A673 (cell line): ENCODE measurements at regions not wholly inside any gene's neighbourhood (a gene's known extent, or its start where the extent isn't known, plus 50 kb on each side); places are given as distances from the start of the nearest gene placed in this dataset.

Experiments used
- BruUV-seq: library from RNA; stranded (reverse); fragments of 400-500 nt; replicated peaks from 2 replicates; lab custom pipeline; 2021; lab: Mats Ljungman, UMichigan
- CTCF ChIA-PET: fragments of 300-600 bp; sonication (Branson Sonifier 250); formaldehyde crosslinking; loops from one replicate; lab custom pipeline; 2022; ENCODE audit warnings: antibody characterized with exemption; lab: Charles Lee
- POLR2A ChIA-PET: fragments of 300-600 bp; sonication (Branson Sonifier 250); formaldehyde crosslinking; loops from one replicate; lab custom pipeline; 2022; ENCODE audit warnings: antibody characterized with exemption; ENCODE audit not compliant: low non-redundant PET; lab: Charles Lee
- DNase-seq: peaks from one replicate; pipeline ENCODE4 v3.0.0-alpha.2; 2015; ENCODE audit warnings: low spot score
- H3K27ac ChIP-seq: fragments of 200-600 bp; sonication (generic); 2 replicates; pipeline ENCODE4 v1.5.1; 2016; ENCODE audit warnings: mixed run types, low read depth, mild to moderate bottlenecking, mixed read lengths, antibody characterized with exemption, low read length; ENCODE audit not compliant: poor library complexity, severe bottlenecking
- H3K27me3 ChIP-seq: fragments of 200-600 bp; sonication (generic); replicated peaks from 2 replicates; pipeline ENCODE4 v1.6.1; 2017; ENCODE audit warnings: mixed run types, low read depth, mild to moderate bottlenecking, mixed read lengths, antibody characterized with exemption, low read length; ENCODE audit not compliant: insufficient read depth, poor library complexity
- H3K36me3 ChIP-seq: fragments of 200-600 bp; sonication (generic); 2 replicates; pipeline ENCODE4 v1.6.1; 2016; ENCODE audit warnings: mixed run types, mild to moderate bottlenecking, mixed read lengths, antibody characterized with exemption, low read length; ENCODE audit not compliant: insufficient read depth, poor library complexity, severe bottlenecking
- H3K4me1 ChIP-seq: fragments of 200-600 bp; sonication (generic); 2 replicates; pipeline ENCODE4 v1.6.1; 2017; ENCODE audit warnings: mixed run types, mild to moderate bottlenecking, mixed read lengths, antibody characterized with exemption, low read length; ENCODE audit not compliant: insufficient read depth, poor library complexity, severe bottlenecking
- H3K4me3 ChIP-seq: fragments of 200-600 bp; sonication (generic); 2 replicates; pipeline ENCODE4 v1.5.1; 2016; ENCODE audit warnings: low read depth, mixed run types, mild to moderate bottlenecking, mixed read lengths, low read length; ENCODE audit not compliant: poor library complexity, severe bottlenecking
- H3K9me3 ChIP-seq: fragments of 200-600 bp; sonication (generic); 2 replicates; pipeline ENCODE4 v1.6.1; 2016; ENCODE audit warnings: mixed run types, low read depth, mild to moderate bottlenecking, mixed read lengths, antibody characterized with exemption, low read length; ENCODE audit not compliant: poor library complexity, severe bottlenecking
- EZH2 ChIP-seq: fragments of 200-600 bp; sonication (generic); IDR thresholded peaks from 2 replicates; pipeline ENCODE4 v1.6.1; 2017; ENCODE audit warnings: borderline replicate concordance, low read depth, mild to moderate bottlenecking, mixed read lengths, antibody characterized with exemption, low read length; ENCODE audit not compliant: poor library complexity, severe bottlenecking
- intact Hi-C: fragments of 100-400 bp; cut with micrococcal nuclease; formaldehyde crosslinking; loops from one replicate; pipeline ENCODE4 v1.10.0; 2022; ENCODE audit not compliant: unreplicated experiment
- TF ChIP-seq, protein P1 (sequence below): fragments of 300-800, 200-600 bp; sonication (generic); conservative IDR thresholded peaks from 2 replicates; pipeline ENCODE4 v1.5.1; 2017; ENCODE audit warnings: low read depth, mild to moderate bottlenecking, antibody characterized with exemption, low read length, moderate library complexity, mixed read lengths

DNA sequence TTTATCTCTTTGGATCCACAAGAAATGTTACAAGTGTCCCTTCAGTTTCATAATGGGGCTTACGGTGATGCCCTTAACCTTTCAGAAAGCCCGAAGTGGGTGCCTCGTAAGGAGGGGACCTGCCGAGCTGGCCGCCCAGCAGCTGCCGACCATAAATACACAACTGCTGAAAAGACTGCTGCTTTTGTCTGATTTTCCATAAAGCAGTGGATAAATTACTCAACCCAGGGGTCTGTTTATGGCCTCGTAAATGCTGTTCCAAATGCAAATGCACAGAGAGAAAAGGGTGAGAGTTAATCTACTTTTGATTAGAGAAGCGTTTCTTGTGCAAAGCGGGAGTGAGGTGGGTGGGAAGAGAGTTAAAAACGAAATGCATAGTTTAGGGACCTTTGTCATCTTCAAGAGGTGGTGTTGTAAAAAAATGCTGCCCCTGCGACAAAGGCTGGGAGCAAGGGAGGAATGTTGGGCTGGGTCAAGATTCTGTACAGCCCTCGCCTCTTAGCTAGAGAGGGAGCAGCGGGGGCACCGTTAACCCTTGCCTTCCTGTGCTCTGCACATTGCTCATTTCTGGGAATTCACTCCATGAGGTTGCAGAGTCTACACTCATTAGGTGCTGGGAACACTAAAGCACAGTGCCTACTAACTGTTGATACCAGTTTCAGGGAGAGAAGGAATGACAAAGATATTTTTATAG is 112.0 kb upstream of the MTHFD1L start:
- H3K9me3 ChIP-seq: no peaks in the 10 kb centered on the region
- intact Hi-C loops: no loop called here
- CTCF ChIA-PET: no interaction called here
- TF ChIP-seq, protein P1, sequence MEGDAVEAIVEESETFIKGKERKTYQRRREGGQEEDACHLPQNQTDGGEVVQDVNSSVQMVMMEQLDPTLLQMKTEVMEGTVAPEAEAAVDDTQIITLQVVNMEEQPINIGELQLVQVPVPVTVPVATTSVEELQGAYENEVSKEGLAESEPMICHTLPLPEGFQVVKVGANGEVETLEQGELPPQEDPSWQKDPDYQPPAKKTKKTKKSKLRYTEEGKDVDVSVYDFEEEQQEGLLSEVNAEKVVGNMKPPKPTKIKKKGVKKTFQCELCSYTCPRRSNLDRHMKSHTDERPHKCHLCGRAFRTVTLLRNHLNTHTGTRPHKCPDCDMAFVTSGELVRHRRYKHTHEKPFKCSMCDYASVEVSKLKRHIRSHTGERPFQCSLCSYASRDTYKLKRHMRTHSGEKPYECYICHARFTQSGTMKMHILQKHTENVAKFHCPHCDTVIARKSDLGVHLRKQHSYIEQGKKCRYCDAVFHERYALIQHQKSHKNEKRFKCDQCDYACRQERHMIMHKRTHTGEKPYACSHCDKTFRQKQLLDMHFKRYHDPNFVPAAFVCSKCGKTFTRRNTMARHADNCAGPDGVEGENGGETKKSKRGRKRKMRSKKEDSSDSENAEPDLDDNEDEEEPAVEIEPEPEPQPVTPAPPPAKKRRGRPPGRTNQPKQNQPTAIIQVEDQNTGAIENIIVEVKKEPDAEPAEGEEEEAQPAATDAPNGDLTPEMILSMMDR: no peak
- H3K4me3 ChIP-seq: peak overlapping the region; percentile 6
- H3K27ac ChIP-seq: peak overlapping the region; percentile 21
- H3K27me3 ChIP-seq: no peaks in the 10 kb centered on the region
- H3K36me3 ChIP-seq: no peaks in the 10 kb centered on the region
- BruUV-seq: no TSS peak
- H3K4me1 ChIP-seq: peaks cover 44% of the 10 kb centered on the region
- peak; percentile 82 for DNase-seq
- POLR2A ChIA-PET: no interaction called here

GRCh38 chr6:150755042-150755441 is 110.5 kb upstream of the MTHFD1L start:
- H3K27me3 ChIP-seq: no peaks in the 10 kb centered on the region
- no peaks in the 10 kb centered on the region for H3K36me3 ChIP-seq
- peak; percentile 59 for DNase-seq
- intact Hi-C loops: no loop called here
- no peak overlapping the region for H3K27ac ChIP-seq
- ChIA-PET POLR2A (interaction anchor here (0.7 kb wide), 1 partner anchor 12 kb away, joined by 3 read pairs; no protein-coding TSS in a partner anchor), CTCF (interaction anchor here (0.9 kb wide), 1 partner anchor 33 kb away, joined by 7 read pairs; no protein-coding TSS in a partner anchor)
- peaks cover 44% of the 10 kb centered on the region for H3K4me1 ChIP-seq
- no peaks in the 10 kb centered on the region for H3K9me3 ChIP-seq
- no TSS peak for BruUV-seq
- H3K4me3 ChIP-seq: no peak overlapping the region
- no peak for TF ChIP-seq EZH2
- TF ChIP-seq, protein P1: no peak

DNA sequence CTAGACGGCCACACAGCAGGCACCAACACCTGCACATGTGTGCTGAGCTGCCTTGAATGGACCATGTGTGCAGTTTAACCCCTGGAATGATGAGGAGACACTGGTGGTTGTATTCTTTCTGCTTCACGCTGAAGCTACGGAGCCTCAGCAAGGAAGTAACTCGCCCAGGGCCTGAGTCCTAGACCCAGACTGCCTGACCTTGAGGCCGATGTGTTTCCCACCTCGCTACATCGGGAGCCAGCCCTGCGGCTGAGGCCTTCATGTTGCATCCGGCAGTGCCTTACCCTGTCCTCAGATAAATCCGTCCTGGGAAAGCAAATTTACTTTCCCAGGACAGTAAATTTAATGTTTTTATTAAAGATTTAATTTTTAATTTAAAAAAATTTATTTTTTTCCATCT is 110.0 kb upstream of the MTHFD1L start:
- DNase-seq: no peak
- Histone ChIP-seq H3K4me1 (peaks cover 44% of the 10 kb centered on the region), H3K36me3 (no peaks in the 10 kb centered on the region), H3K27me3 (no peaks in the 10 kb centered on the region), H3K4me3 (no peak overlapping the region), H3K9me3 (no peaks in the 10 kb centered on the region), H3K27ac (no peak overlapping the region)
- ChIA-PET CTCF (interaction anchor here (0.9 kb wide), 1 partner anchor 33 kb away, joined by 7 read pairs; no protein-coding TSS in a partner anchor), POLR2A (interaction anchor here (0.7 kb wide), 1 partner anchor 11 kb away, joined by 3 read pairs; no protein-coding TSS in a partner anchor)
- TF ChIP-seq, protein P1: no peak
- TF ChIP-seq EZH2: no peak
- intact Hi-C loops: no loop called here
- no TSS peak for BruUV-seq
